Kidney (tissue), 13 donors: ENCODE measurements at regions not wholly inside any gene's neighbourhood (a gene's known extent, or its start where the extent isn't known, plus 50 kb on each side); places are given as distances from the start of the nearest gene placed in this dataset.

Source experiments
- DNase-seq, 5 donors: peaks; one replicate each; pipeline ENCODE4 v3.0.0-alpha.2; 2013 to 2020
- FAIRE-seq: peaks from 2 replicates; lab custom pipeline; 2012; peaks lifted over from hg19 to GRCh38; lab: Jason Lieb, UNC
- H3K27ac ChIP-seq, 2 donors: one replicate each; pipeline ENCODE4 v1.7.0; 2013; ENCODE audit warnings: low read depth in 2 of 2, low read length in 2 of 2, inconsistent platforms in 1 of 2
- H3K27me3 ChIP-seq: one replicate; pipeline ENCODE4 v1.7.1; 2013; ENCODE audit warnings: low read length, inconsistent platforms; ENCODE audit not compliant: control insufficient read depth, insufficient read depth
- H3K36me3 ChIP-seq, 3 donors: one replicate each; pipeline versions ENCODE4 v1.7.0 to v1.7.1; 2013; ENCODE audit warnings: low read length in 3 of 3, control low read depth in 1 of 3, inconsistent platforms in 1 of 3; ENCODE audit not compliant: insufficient read depth in 3 of 3, control insufficient read depth in 2 of 3
- H3K4me1 ChIP-seq, 3 donors: one replicate each; pipeline versions ENCODE4 v1.7.0 to v1.7.1; 2013; ENCODE audit warnings: low read length in 3 of 3, inconsistent platforms in 1 of 3, low read depth in 1 of 3; ENCODE audit not compliant: control insufficient read depth in 2 of 3, insufficient read depth in 2 of 3
- H3K4me3 ChIP-seq, 3 donors: one replicate each; pipeline versions ENCODE4 v1.7.0 to v1.8.1; 2013; ENCODE audit warnings: low read length in 3 of 3, control low read depth in 1 of 3, inconsistent platforms in 1 of 3
- H3K9ac ChIP-seq, 3 donors: one replicate each; pipeline versions ENCODE4 v1.7.0 to v1.7.1; 2013; ENCODE audit warnings: low read length in 3 of 3, control low read depth in 1 of 3, inconsistent platforms in 1 of 3
- H3K9me3 ChIP-seq, 3 donors: one replicate each; pipeline versions ENCODE4 v1.7.0 to v1.7.1; 2013; ENCODE audit warnings: low read length in 3 of 3, control low read depth in 1 of 3, inconsistent platforms in 1 of 3; ENCODE audit not compliant: control insufficient read depth in 2 of 3, insufficient read depth in 1 of 3
- intact Hi-C: fragments of 100-400 bp; cut with DNase I; formaldehyde crosslinking; loops from one replicate; pipeline ENCODE4 v1.11.1; 2022
- TF ChIP-seq, protein P1 (sequence below): IDR thresholded peaks from 3 replicates; pipeline ENCODE4 v1.5.1; 2012; ENCODE audit warnings: mild to moderate bottlenecking, moderate library complexity, borderline replicate concordance; ENCODE audit not compliant: insufficient read depth; ENCODE audit errors: extremely low read depth
- donor health status: control.
- donor health status: control.
- donor health status: control.
- donor health status: control.
- donor health status: control.
- donor health status: DM: yes; HTN: yes; CAD: no.
- donor health status: Normal renal cell carcinoma (clear cell type).

- Histone ChIP-seq H3K36me3 (no peaks in the 10 kb centered on the region), H3K27me3 (no peaks in the 10 kb centered on the region), H3K4me3 (no peak overlapping the region), H3K27ac (no peak overlapping the region), H3K9ac (no peak overlapping the region), H3K9me3 (peaks cover 0 to 8% (median 0%) of the 10 kb centered on the region in 3 donors), H3K4me1 (no peaks in the 10 kb centered on the region)
- DNase-seq (peak in 1 of 5 donors; percentile 20), FAIRE-seq (no peak)
- TF ChIP-seq, protein P1, sequence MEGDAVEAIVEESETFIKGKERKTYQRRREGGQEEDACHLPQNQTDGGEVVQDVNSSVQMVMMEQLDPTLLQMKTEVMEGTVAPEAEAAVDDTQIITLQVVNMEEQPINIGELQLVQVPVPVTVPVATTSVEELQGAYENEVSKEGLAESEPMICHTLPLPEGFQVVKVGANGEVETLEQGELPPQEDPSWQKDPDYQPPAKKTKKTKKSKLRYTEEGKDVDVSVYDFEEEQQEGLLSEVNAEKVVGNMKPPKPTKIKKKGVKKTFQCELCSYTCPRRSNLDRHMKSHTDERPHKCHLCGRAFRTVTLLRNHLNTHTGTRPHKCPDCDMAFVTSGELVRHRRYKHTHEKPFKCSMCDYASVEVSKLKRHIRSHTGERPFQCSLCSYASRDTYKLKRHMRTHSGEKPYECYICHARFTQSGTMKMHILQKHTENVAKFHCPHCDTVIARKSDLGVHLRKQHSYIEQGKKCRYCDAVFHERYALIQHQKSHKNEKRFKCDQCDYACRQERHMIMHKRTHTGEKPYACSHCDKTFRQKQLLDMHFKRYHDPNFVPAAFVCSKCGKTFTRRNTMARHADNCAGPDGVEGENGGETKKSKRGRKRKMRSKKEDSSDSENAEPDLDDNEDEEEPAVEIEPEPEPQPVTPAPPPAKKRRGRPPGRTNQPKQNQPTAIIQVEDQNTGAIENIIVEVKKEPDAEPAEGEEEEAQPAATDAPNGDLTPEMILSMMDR = no peak
- intact Hi-C loops = no loop called here
Measured at GRCh38 chr2:128812183-128812940, 493.7 kb upstream of the HS6ST1 start.

- Histone ChIP-seq H3K9ac (no peak overlapping the region), H3K36me3 (no peaks in the 10 kb centered on the region), H3K9me3 (peaks cover 0 to 5% (median 0%) of the 10 kb centered on the region in 3 donors), H3K4me3 (no peak overlapping the region), H3K4me1 (no peaks in the 10 kb centered on the region), H3K27me3 (no peaks in the 10 kb centered on the region), H3K27ac (no peak overlapping the region)
- TF ChIP-seq, protein P1 = no peak
- FAIRE-seq = no peak
- intact Hi-C loops = no loop called here
- DNase-seq = no peak
Measured at GRCh38 chr2:128813352-128814034, 494.8 kb upstream of the HS6ST1 start.

DNA sequence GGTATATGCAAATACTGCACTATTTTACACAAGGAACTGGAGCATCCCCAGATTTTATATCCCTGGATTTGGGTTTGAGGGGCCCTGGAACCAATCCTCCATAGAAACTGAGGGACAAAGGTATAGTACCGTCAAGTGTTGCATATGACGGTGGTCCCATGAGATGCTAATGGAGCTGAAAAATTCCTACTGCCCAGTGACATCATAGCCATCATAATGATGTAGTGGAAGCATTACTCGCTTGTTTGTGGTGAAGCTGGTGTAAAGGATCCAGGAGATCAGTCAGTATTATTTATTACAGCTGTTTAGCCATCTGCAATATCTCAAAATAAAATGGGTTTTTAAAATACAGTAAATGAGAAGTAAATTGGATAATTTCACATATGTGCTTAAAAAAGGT, 496.6 kb upstream of the HS6ST1 start:
- H3K27me3 ChIP-seq = no peaks in the 10 kb centered on the region
- no peak overlapping the region for H3K9ac ChIP-seq
- FAIRE-seq = no peak
- DNase-seq = no peak
- no peaks in the 10 kb centered on the region for H3K9me3 ChIP-seq
- H3K36me3 ChIP-seq = no peaks in the 10 kb centered on the region
- H3K4me3 ChIP-seq = no peak overlapping the region
- TF ChIP-seq, protein P1 = no peak
- H3K4me1 ChIP-seq = no peaks in the 10 kb centered on the region
- intact Hi-C loops = no loop called here
- no peak overlapping the region for H3K27ac ChIP-seq
